Epithelial cell of esophagus (primary cell): ENCODE measurements at regions not wholly inside any gene's neighbourhood (a gene's known extent, or its start where the extent isn't known, plus 50 kb on each side); places are given as distances from the start of the nearest gene placed in this dataset.
"Not testable (repeated sequence)": the region's sequence is repeated elsewhere in the genome, so short reads cannot be mapped to it uniquely, and the experiment has no call there.

Experiments used
- DNase-seq: peaks from one replicate; pipeline ENCODE4 v3.0.0; 2010; ENCODE audit warnings: low read depth
- H3K4me3 ChIP-seq: 2 replicates; pipeline ENCODE4 v1.5.1; 2011; ENCODE audit warnings: mild to moderate bottlenecking, low read length, control low read depth
- CTCF ChIP-seq: IDR thresholded peaks from 2 replicates; pipeline ENCODE4 v1.5.1; 2011; ENCODE audit warnings: low read depth, mild to moderate bottlenecking, low read length, control low read depth, inconsistent platforms; ENCODE audit not compliant: insufficient read depth; ENCODE audit errors: missing control alignments

- no peak for DNase-seq
- no peak for TF ChIP-seq CTCF
- no peak overlapping the region for H3K4me3 ChIP-seq
Measured at GRCh38 chr10:28993861-28994260, 295.0 kb upstream of the LYZL1 start.

GRCh38 chr10:28994802-28995201, 294.1 kb upstream of the LYZL1 start:
- not testable (repeated sequence) for H3K4me3 ChIP-seq
- DNase-seq = peak; percentile 7

- H3K4me3 ChIP-seq = no peak overlapping the region
- DNase-seq = no peak
- no peak for TF ChIP-seq CTCF
Measured at GRCh38 chr10:28995497-28995896, 293.4 kb upstream of the LYZL1 start.

GRCh38 chr10:28996345-28996744, 292.5 kb upstream of the LYZL1 start:
- TF ChIP-seq CTCF = no peak
- no peak for DNase-seq
- H3K4me3 ChIP-seq = no peak overlapping the region

GRCh38 chr10:28996947-28997551, 291.8 kb upstream of the LYZL1 start:
- DNase-seq = no peak
- no peak overlapping the region for H3K4me3 ChIP-seq
- no peak for TF ChIP-seq CTCF

- H3K4me3 ChIP-seq = no peak overlapping the region
- TF ChIP-seq CTCF = no peak
Measured at GRCh38 chr10:28997734-28998133, 291.1 kb upstream of the LYZL1 start.

GRCh38 chr10:29001801-29002200, 287.1 kb upstream of the LYZL1 start:
- no peak for TF ChIP-seq CTCF
- no peak for DNase-seq
- H3K4me3 ChIP-seq = no peak overlapping the region

More at GRCh38 chr10:28997734-28998133, 291.1 kb upstream of the LYZL1 start:
- no peak for DNase-seq

- not testable (repeated sequence) for H3K4me3 ChIP-seq, DNase-seq
Measured at GRCh38 chr10:29003014-29003413, 285.9 kb upstream of the LYZL1 start.
